Suppressor macrophage (primary cell): ENCODE measurements at regions not wholly inside any gene's neighbourhood (a gene's known extent, or its start where the extent isn't known, plus 50 kb on each side); places are given as distances from the start of the nearest gene placed in this dataset.
A peak's percentile ranks its signal among the peaks of the same experiment; 100 is the strongest.
"Not testable (repeated sequence)": the region's sequence is repeated elsewhere in the genome, so short reads cannot be mapped to it uniquely, and the experiment has no call there.

ENCODE experiments used
- DNase-seq, 4 experiments: peaks; one replicate each; pipeline ENCODE4 v3.0.0-alpha.2; 2020 to 2022

- DNase-seq, result no peak
Measured at GRCh38 chr3:76438971-76439370, 600.9 kb upstream of the ROBO2 start.

GRCh38 chr3:76442374-76442915 lies 597.5 kb upstream of the ROBO2 start:
- DNase-seq, result no peak

- DNase-seq, result no peak
Measured at GRCh38 chr3:76456322-76456721, 583.6 kb upstream of the ROBO2 start.

DNA sequence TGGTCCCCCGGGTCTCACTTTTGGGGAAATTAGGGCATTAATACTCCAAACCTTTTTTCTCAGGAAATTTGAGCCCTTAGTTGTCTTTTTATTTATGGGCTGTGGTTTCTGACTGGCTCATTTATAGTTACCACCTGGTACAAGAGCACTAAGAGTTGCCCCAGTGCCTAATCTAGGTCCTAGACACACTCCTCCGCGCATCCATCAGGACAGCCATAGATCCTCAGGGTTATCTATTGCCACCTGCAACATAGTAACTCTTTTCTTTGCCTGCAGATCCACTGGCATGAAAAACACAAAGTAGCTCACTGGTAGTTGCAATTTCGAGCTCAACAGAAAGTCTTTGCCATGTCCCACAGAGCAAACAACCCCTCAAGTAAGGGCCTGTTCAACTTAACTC lies 576.4 kb upstream of the ROBO2 start:
- DNase-seq, result no peak

DNA sequence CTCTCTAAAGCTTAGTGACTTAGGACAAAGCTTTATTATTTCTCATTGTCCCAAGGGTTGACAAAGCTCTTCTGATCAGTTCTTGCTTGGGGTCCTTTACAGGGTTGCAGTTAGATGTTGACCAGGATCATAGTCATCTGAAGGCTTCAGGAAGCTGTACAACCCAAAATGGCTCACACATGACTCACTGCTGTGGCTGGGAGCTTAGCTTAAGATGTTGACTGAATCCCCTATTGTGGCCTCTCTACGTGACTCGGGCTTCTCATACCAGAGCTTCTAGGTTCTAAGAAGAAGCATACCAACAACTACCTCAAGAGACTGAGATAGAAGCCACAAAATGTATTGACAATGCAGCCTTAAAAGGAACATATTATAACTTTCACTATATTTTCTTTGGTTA lies 569.6 kb upstream of the ROBO2 start:
- DNase-seq, result no peak

- DNase-seq, result no peak
Measured at GRCh38 chr3:76474632-76475031, 565.3 kb upstream of the ROBO2 start.

- no peak for DNase-seq
Measured at GRCh38 chr3:76479161-76479650, 560.7 kb upstream of the ROBO2 start.

DNA sequence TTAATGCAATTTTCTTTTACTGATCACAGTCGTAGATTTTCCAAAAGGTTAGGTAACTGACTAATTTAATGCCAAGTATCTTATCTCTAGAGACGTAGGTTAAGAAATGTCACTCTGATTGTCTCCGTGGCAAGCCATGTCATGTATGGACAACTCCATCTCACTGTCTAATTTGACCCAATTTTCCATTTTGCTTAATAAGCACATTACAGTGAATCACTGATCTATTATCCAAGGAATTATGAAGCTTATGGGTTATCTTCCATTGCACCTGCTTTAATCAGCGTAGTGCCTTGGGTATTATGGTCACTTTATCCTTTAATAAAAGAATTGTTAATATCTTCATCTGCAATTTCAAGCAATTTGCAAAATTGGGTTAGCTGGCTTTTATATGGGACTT lies 557.4 kb upstream of the ROBO2 start:
- DNase-seq, result no peak

DNA sequence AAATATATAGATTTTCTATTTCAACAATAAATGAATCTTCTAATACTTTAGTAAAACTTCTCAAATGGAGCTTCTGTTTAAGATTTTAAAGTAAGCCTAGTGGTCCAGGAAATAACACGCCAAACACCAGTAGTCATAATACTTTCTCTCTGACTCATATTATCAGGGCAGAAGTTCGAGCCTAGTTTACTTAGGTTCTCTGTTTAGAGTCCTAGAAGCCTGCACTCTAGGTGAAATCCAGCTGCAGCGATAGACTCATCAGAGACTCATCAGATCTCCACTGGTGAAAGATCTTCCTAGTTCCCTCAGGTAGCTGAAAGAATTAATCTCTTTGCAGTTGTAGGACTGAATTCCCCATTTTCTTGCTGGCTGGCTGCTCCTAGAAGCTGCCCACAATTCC lies 552.5 kb upstream of the ROBO2 start:
- no peak for DNase-seq

DNA sequence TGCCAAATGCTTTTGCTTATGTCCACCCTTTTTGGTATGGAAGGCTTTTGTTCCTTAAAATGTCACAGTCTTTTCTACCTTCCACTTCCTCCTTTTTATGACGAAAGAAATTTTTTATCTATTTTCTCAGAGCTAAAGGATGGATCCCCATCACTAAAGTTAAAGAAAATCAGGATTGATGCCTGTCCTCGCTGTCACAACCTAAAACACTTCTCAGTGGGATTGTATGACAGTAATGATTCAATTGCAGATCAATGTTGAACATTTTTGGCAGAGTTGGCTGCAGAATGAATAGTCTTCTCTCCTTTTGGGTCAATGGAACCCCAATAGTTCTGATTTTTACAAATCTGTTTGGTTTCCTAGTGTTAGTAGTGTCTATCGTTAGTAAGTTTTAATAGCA lies 549.8 kb upstream of the ROBO2 start:
- no peak for DNase-seq

DNA sequence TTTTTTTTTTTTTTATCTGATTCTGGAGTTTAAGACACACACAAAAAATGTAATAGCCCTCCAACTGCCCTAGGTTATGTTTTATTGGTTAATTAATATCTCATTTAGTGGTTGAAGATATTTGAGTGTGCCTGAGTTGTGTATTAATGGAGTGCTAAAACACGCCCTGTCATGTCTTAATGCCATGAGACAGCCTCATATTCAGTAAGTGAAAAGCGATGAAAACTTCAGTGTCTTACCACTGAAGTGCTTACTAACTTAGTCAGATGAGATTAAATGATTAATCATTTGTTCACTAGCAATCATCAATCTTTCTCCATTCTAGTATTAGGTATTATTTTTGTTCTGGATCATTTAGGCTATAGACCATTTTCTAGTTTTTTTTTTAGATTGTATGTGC lies 544.7 kb upstream of the ROBO2 start:
- DNase-seq, result no peak

GRCh38 chr3:76497636-76498035 lies 542.3 kb upstream of the ROBO2 start:
- no peak for DNase-seq

- no peak for DNase-seq
Measured at GRCh38 chr3:76500746-76501275, 539.1 kb upstream of the ROBO2 start.

DNA sequence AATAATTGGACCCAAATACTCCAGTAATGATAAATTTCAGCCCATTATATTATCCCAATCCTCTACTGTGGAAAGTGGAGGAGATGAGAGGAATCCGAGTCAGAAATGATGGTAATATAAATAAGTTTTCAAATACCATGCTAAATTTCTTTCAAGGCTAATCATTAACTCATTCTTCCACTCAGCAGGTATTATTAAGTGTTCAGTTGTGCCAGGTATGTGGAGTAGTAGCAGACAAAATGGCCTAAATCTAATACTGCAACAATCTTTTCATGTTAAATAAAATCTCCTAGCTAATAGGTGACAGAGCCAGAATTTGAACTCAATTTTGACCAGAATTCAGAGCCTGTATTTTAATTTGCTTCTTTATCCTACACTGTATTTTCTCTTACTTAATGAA lies 538.6 kb upstream of the ROBO2 start:
- DNase-seq, result no peak

DNA sequence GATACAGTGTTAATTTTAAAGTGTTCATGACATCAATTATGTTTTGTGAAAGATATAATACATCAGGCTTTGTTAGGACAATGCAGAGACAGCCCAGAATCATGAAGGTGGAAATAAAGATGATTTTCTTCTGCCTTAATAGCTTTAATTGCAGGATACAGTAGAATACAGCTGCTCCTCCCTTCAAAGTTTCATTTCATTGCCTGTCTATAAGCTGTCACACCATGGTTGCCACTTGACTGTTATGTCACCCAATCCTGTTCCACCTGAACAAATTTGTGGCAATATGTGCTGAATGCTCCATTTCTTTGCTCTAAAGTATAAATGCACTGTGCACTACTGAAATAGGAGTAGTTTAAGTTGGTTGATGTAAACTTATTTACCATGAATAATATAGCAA lies 537.8 kb upstream of the ROBO2 start:
- DNase-seq, result no peak

DNA sequence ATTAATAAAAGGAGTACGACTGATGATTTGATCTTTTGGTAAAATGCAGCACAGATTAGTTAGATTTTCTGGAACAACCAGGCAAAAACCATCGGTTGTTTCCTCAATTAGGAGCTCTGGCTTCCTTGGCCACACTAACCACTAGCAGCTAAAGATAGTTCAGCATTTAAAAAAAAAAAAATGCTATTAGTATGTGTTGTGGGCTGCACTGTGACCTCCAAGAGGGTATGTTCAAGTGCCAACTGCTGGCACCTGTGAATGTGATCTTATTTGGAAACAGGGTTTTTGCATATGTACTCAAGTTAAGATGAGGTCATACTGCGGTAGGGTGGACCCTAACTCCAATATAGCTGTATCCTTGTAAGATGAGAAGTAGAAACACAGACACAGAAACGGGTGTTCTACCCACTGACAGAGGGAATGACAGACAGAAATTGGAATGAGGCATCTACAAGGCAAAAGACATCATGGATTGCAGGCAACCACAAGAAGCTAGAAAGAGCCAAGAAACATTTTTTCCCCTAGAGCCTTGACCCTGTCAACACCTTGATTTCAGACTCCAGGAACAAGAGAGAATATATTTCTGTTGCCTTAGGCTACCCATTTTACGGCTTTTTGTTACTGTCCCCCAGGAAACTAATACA lies 534.6 kb upstream of the ROBO2 start:
- DNase-seq, result no peak

GRCh38 chr3:76509179-76509830 lies 530.6 kb upstream of the ROBO2 start:
- no peak for DNase-seq

GRCh38 chr3:76514836-76515235 lies 525.1 kb upstream of the ROBO2 start:
- no peak for DNase-seq

DNA sequence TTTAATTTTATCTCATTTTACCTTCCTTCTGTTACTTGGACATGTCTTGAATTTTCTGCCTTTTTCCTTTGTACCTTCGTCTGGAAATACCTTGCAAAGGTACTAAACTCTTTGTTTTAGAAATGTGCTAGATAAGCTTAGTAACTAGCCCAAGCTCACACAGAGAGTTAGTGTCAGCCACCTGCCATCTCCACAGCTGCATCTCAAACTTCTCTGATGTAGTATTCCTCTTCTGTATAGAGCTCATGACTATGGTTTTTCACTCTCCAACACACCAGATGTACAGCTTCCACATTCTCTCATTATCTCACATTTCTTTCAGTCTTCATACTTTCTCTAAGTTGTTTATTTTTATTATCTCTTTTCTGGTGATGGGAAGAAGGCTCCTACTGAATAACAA lies 516.6 kb upstream of the ROBO2 start:
- no peak for DNase-seq

GRCh38 chr3:76525726-76526125 lies 514.2 kb upstream of the ROBO2 start:
- no peak for DNase-seq

DNA sequence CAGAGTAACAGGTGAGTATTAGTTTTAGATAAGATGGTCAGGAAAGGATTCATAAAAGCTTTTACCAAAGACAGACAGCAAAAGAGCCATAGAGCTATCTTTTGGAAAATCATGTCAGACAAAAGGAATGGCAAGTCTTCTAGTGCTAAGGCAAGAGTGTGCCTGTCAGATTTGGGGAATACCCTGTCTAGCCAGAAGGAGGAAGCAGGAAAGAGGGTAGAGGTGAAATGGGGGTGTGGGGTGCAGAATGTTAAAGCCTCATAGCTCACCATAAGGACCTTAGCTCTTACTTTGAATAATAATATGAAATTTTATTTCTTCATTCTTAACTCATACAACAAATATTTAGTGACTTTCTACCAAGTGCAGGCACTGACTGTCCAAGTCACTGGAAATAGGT lies 512.1 kb upstream of the ROBO2 start:
- peak in 2 of 4 experiments; percentile 0 to 1 for DNase-seq

DNA sequence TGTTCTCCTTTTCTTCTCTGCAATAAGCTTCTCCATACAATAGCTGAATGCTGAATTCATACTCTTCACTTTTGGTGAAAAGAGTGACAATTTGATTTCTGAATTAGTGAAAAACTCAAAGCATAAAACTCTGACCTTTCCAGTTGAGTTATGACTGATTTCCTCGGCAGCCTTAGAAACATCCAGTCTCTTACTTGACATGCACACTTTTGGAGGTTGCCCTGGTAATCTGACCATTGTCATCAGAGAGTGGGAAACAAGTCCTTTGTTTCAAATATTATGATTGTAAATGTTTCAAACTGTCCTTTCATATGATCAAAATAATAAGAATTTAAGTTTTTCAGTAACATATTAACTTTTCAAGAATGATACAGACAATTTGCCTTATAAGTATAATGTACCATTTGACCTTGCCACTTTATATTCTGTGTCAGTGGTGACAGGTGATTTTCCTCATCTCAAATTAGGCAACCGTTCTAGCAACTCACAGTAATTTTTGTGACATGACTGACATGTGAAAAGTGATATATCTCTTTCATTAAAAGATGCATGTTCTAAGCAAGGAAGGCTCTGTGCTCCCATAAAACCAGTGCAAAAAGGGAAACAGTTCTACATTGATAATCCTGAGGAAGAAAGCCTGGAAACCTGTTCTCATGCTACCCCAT lies 507.6 kb upstream of the ROBO2 start:
- no peak for DNase-seq

DNA sequence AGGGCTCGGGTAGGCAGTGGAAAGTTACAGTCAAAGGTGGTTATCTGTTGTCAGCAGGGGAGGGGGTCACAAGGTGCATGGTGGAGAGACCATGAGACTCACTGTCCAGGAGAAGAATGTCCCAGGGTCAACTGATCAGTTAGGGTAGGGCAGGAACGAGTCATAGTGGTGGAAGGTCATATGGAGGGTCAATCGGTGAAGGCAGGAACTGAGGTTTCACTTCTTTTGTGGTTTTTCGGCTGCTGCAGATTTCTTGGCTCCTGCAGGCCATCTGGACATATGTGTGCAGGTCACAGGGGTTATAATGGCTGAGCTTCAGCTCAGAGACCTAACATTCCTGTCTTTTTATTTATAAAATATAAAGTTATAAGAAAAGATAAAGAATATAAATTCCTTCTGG lies 506.2 kb upstream of the ROBO2 start:
- not testable (repeated sequence) for DNase-seq

DNA sequence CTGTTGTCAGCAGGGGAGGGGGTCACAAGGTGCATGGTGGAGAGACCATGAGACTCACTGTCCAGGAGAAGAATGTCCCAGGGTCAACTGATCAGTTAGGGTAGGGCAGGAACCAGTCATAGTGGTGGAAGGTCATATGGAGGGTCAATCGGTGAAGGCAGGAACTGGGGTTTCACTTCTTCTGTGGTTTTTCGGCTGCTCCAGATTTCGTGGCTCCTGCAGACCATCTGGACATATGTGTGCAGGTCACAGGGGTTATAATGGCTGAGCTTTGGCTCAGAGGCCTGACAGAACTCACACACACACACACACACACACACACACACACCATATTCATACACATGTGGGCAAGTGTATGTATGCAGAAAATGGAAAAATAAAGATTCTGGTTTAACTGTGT lies 502.0 kb upstream of the ROBO2 start:
- DNase-seq, result not testable (repeated sequence)
